DND-41 (cell line): ENCODE measurements at regions not wholly inside any gene's neighbourhood (a gene's known extent, or its start where the extent isn't known, plus 50 kb on each side); places are given as distances from the start of the nearest gene placed in this dataset.

Experiments
- CTCF ChIP-seq: IDR thresholded peaks from 2 replicates; pipeline ENCODE4 v1.5.1; 2012; ENCODE audit warnings: borderline replicate concordance, low read length, moderate library complexity, mild to moderate bottlenecking; ENCODE audit not compliant: poor library complexity, severe bottlenecking; ENCODE audit errors: extremely low read depth
- EZH2 ChIP-seq: IDR thresholded peaks from 3 replicates; pipeline ENCODE4 v1.6.1; 2012; ENCODE audit warnings: borderline replicate concordance, low read depth, mild to moderate bottlenecking, moderate library complexity, low read length, inconsistent platforms; ENCODE audit not compliant: severe bottlenecking

GRCh38 chr10:84084342-84084741 is 55.0 kb upstream of the GHITM start:
- TF ChIP-seq CTCF (no peak), EZH2 (no peak)
